Heart left ventricle (tissue), 16 donors: ENCODE measurements at regions not wholly inside any gene's neighbourhood (a gene's known extent, or its start where the extent isn't known, plus 50 kb on each side); places are given as distances from the start of the nearest gene placed in this dataset.
A peak's percentile ranks its signal among the peaks of the same experiment; 100 is the strongest.

ENCODE experiments used
- ATAC-seq, 4 donors: fragments of 200-7000 bp; cut with Tn5 transposase; one replicate each; pipeline ENCODE4 v1.9.1; 2020 to 2022; ENCODE audit warnings: moderate library complexity in 4 of 4, mild to moderate bottlenecking in 3 of 4, moderate number of reproducible peaks in 1 of 4
- DNase-seq, 5 donors: peaks; one replicate each; pipeline ENCODE4 v3.0.0-alpha.2; 2020
- H3K27ac ChIP-seq, 12 donors: fragments of 200-600 bp; sonication (generic) in 4 of 12; one replicate each; pipeline versions ENCODE4 v1.5.0 to v1.8.0; 2016 to 2022; ENCODE audit warnings: mild to moderate bottlenecking in 2 of 12
- H3K27me3 ChIP-seq, 9 donors: fragments of 200-600 bp; sonication (generic) in 2 of 9; one replicate each; pipeline versions ENCODE4 v1.5.1 to v1.8.0; 2016 to 2022; ENCODE audit warnings: mild to moderate bottlenecking in 3 of 9
- H3K36me3 ChIP-seq, 9 donors: fragments of 200-600 bp; sonication (generic) in 2 of 9; one replicate each; pipeline versions ENCODE4 v1.5.0 to v1.8.0; 2018 to 2022; ENCODE audit warnings: mild to moderate bottlenecking in 2 of 9
- H3K4me1 ChIP-seq, 12 donors: fragments of 200-600 bp; sonication (generic) in 4 of 12; one replicate each; pipeline versions ENCODE4 v1.5.0 to v1.8.0; 2016 to 2022; ENCODE audit warnings: mild to moderate bottlenecking in 3 of 12
- H3K4me3 ChIP-seq, 12 donors: fragments of 200-600 bp; sonication (generic) in 4 of 12; one replicate each; pipeline versions ENCODE4 v1.5.0 to v1.8.0; 2017 to 2022; ENCODE audit warnings: mild to moderate bottlenecking in 9 of 12, moderate library complexity in 4 of 12
- H3K9me3 ChIP-seq, 12 donors: fragments of 200-600 bp; sonication (generic) in 4 of 12; one replicate each; pipeline versions ENCODE4 v1.5.0 to v1.8.0; 2016 to 2022; ENCODE audit warnings: mild to moderate bottlenecking in 1 of 12
- CTCF ChIP-seq, 12 donors: fragments of 200-600 bp; sonication (generic) in 4 of 12; IDR thresholded peaks; one replicate each; pipeline versions ENCODE4 v1.5.0 to v1.8.0; 2018 to 2022; ENCODE audit warnings: antibody characterized with exemption in 12 of 12, mild to moderate bottlenecking in 5 of 12
- POLR2A ChIP-seq, 2 donors: fragments of 450-650 bp; IDR thresholded peaks; one replicate each; pipeline ENCODE4 v1.6.1; 2017; ENCODE audit warnings: antibody characterized with exemption in 2 of 2, mild to moderate bottlenecking in 2 of 2, moderate library complexity in 2 of 2
- WGBS, 4 donors: extraction: QIAGEN DNeasy Blood & Tissue Kit in 2 of 4; methylation state at CpG; one replicate each; pipeline versions ENCODE4 v1.1.5 to v1.1.7; 2013 to 2018; 5-methylcytosine and 5-hydroxymethylcytosine counted together
- intact Hi-C, 10 donors: fragments of 100-400 bp; cut with DNase I; formaldehyde crosslinking; loops; one replicate each; pipeline versions ENCODE4 v1.11.1 to v1.14.2; 2022
- donor health status: ischemic (EF 13 %, LVEDD 7.1; RV severe dilation, severe dysfunction).
- donor health status: healthy with polysubstance abuse.
- donor health status: DM: no; HTN: yes; CAD: no.
- donor health status: DM: no; HTN: no; CAD: no.
- donor health status: ischemic (EF 25% LVEDD 6.9; RV normal size, moderate dysfunction).
- donor health status: ischemic (EF 25% LVEDD 5.7; RV mildly dilated, moderate dysfunction).
- donor health status: healthy.
- donor health status: DM: yes; HTN: yes; CAD: no.
- donor health status: ischemic (EF 35%, LVEDD 5.7; RV mildly dilated, moderate dysfunction).
- donor health status: nonischemic (EF 11% LVEDD 7.7; RV severe dilation, severe dysfunction).
- donor health status: DM: yes; HTN: yes; CAD: no.
- donor health status: PGD.
- donor health status: ischemic (EF 29% LVEDD 5.4; RV normal size, mild dysfunction).
- donor health status: nonischemic (EF 23%, LVEDD 6.1; RV moderate dilation, normal function).

DNA sequence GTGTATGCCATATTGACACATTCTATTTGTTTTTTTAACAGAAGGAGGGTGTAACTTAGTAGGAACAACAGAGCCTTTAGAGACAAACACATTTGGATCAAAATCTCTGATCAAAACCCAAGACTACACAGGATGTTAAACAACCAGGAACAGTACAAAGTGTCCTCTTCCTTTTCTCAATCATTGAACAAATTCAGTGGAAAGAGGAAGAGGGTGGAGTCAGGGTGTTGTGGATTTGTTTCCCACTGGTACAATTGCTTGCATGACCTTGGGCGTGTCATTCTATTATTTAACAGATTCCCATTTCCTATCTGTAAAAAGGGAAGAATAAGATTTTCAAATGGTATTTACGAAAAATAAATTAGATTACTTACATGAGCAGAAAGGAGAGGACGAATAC, 1162.8 kb upstream of the PRKX start:
- ATAC-seq (peak in 3 of 4 donors; percentile 22 to 81 (median 59)), DNase-seq (no peak)
- no peak for TF ChIP-seq CTCF (IDR thresholded peaks at IDR 0.05)
- no peak for TF ChIP-seq POLR2A (IDR thresholded peaks at IDR 0.05)
- peaks cover 0 to 15% (median 0%) of the 10 kb centered on the region in 12 donors for H3K9me3 ChIP-seq
- no peaks in the 10 kb centered on the region for H3K36me3 ChIP-seq
- WGBS, 4 donors: 54 to 79% (median 68%) methylated on average over 3 of the region's 3 CpGs
- no peaks in the 10 kb centered on the region for H3K4me1 ChIP-seq
- no peak overlapping the region for H3K4me3 ChIP-seq
- intact Hi-C loops: no loop called here
- H3K27ac ChIP-seq: no peak overlapping the region
- no peaks in the 10 kb centered on the region for H3K27me3 ChIP-seq

- 96 to 100% (median 97%) methylated on average over 2 of the region's 2 CpGs for WGBS, 4 donors
- DNase-seq: no peak
- no peak for ATAC-seq
- Histone ChIP-seq H3K27me3 (no peaks in the 10 kb centered on the region), H3K4me1 (no peaks in the 10 kb centered on the region), H3K36me3 (no peaks in the 10 kb centered on the region), H3K4me3 (no peak overlapping the region), H3K9me3 (no peaks in the 10 kb centered on the region), H3K27ac (no peak overlapping the region)
- intact Hi-C loops: no loop called here
- no peak for TF ChIP-seq CTCF (IDR thresholded peaks at IDR 0.05)
- no peak for TF ChIP-seq POLR2A (IDR thresholded peaks at IDR 0.05)
Measured at GRCh38 chrX:4851534-4851933, 1138.1 kb upstream of the PRKX start.

DNA sequence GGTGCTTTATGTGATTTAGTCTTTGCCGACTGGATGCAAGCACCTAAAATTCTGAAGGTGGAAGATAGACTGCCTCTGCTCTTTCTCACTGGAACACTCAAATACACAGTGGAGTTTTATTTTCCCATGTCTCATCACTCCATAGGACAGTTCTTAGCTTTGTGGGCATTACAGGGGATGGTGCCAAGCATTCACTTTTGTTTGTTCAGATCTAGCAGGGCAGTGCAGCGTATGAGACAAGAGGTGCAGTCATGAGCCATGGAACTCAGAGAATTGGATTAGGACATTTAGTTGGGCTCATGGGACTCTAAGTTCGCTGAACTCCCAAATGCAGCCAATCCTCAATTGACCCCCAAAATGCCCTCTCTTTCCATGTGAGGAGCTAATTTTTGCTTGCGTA, 1136.9 kb upstream of the PRKX start:
- ATAC-seq (no peak), DNase-seq (no peak)
- H3K36me3 ChIP-seq: no peaks in the 10 kb centered on the region
- intact Hi-C loops: no loop called here
- no peak overlapping the region for H3K4me3 ChIP-seq
- H3K9me3 ChIP-seq: no peaks in the 10 kb centered on the region
- TF ChIP-seq CTCF (IDR thresholded peaks at IDR 0.05): no peak
- no peak for TF ChIP-seq POLR2A (IDR thresholded peaks at IDR 0.05)
- WGBS, 4 donors: 78 to 91% (median 83%) methylated on average over 4 of the region's 4 CpGs
- H3K27me3 ChIP-seq: no peaks in the 10 kb centered on the region
- no peaks in the 10 kb centered on the region for H3K4me1 ChIP-seq
- no peak overlapping the region for H3K27ac ChIP-seq

- no peak for ATAC-seq
- no peak overlapping the region for H3K27ac ChIP-seq
- TF ChIP-seq POLR2A (IDR thresholded peaks at IDR 0.05) (no peak), CTCF (IDR thresholded peaks at IDR 0.05) (no peak)
- H3K4me1 ChIP-seq: no peaks in the 10 kb centered on the region
- H3K36me3 ChIP-seq: no peaks in the 10 kb centered on the region
- H3K9me3 ChIP-seq: peaks cover 0 to 4% (median 0%) of the 10 kb centered on the region in 12 donors
- no peaks in the 10 kb centered on the region for H3K27me3 ChIP-seq
- intact Hi-C loops: no loop called here
- 64 to 76% (median 69%) methylated on average over 4 of the region's 4 CpGs for WGBS, 4 donors
- no peak overlapping the region for H3K4me3 ChIP-seq
- no peak for DNase-seq
Measured at GRCh38 chrX:4844376-4844775, 1130.9 kb upstream of the PRKX start.
